OCI-LY3 (cell line): ENCODE measurements at regions not wholly inside any gene's neighbourhood (a gene's known extent, or its start where the extent isn't known, plus 50 kb on each side); places are given as distances from the start of the nearest gene placed in this dataset.

ENCODE experiments used
- EZH2phosphoT487 ChIP-seq: fragments of 200-600 bp; shearing (Covaris generic); IDR thresholded peaks from 2 replicates; pipeline ENCODE4 v1.6.1; 2018; ENCODE audit warnings: antibody characterized with exemption, mixed run types, low read depth
- TF ChIP-seq, protein P1 (sequence below): fragments of 200-600, 300-600 bp; sonication (generic); IDR thresholded peaks from 2 replicates; pipeline ENCODE4 v1.5.1; 2014; ENCODE audit warnings: antibody characterized with exemption, low read length, low read depth

DNA sequence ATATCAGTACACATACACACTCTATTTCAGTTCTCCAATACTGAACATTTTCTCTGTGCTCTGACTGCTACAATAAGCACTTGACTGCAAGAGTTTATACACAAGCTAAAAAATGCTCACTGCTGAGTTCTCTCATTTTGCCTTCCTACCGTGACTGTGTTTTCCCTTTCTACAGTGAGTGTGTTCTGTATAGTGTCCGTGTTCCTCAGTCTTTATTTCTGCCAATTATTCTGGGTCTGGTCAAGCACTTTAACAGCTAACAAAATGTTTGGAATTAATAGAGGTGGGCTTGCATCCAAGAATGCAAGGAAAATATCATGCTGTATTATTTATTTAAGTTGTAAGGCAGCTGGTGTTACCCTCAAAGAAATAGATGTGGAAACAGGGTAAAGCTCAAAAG, 217.0 kb upstream of the NREP start:
- TF ChIP-seq, protein P1, sequence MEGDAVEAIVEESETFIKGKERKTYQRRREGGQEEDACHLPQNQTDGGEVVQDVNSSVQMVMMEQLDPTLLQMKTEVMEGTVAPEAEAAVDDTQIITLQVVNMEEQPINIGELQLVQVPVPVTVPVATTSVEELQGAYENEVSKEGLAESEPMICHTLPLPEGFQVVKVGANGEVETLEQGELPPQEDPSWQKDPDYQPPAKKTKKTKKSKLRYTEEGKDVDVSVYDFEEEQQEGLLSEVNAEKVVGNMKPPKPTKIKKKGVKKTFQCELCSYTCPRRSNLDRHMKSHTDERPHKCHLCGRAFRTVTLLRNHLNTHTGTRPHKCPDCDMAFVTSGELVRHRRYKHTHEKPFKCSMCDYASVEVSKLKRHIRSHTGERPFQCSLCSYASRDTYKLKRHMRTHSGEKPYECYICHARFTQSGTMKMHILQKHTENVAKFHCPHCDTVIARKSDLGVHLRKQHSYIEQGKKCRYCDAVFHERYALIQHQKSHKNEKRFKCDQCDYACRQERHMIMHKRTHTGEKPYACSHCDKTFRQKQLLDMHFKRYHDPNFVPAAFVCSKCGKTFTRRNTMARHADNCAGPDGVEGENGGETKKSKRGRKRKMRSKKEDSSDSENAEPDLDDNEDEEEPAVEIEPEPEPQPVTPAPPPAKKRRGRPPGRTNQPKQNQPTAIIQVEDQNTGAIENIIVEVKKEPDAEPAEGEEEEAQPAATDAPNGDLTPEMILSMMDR, result no peak
- no peak for TF ChIP-seq EZH2phosphoT487
